AG04449 (cell line): ENCODE measurements at regions not wholly inside any gene's neighbourhood (a gene's known extent, or its start where the extent isn't known, plus 50 kb on each side); places are given as distances from the start of the nearest gene placed in this dataset.

Source experiments
- CTCF ChIA-PET: fragments of 350-600 bp; formaldehyde crosslinking; extraction: SDS; loops from one replicate; lab custom pipeline; 2021; ENCODE audit warnings: antibody characterized with exemption; lab: Yijun Ruan, JAX
- POLR2A ChIA-PET: fragments of 400-600, 350-600 bp; formaldehyde crosslinking; extraction: SDS; loops from one replicate; lab custom pipeline; 2020; ENCODE audit warnings: antibody characterized with exemption, inconsistent platforms; lab: Yijun Ruan, JAX
- DNase-seq: peaks from one replicate; pipeline ENCODE4 v3.0.0-alpha.2; 2010; ENCODE audit warnings: low read depth, low spot score
- H3K4me3 ChIP-seq: 2 replicates; pipeline ENCODE4 v1.5.1; 2011; ENCODE audit warnings: low read depth, mild to moderate bottlenecking, control low read depth, low read length
- CTCF ChIP-seq: IDR thresholded peaks from one replicate; pipeline ENCODE4 v1.5.1; 2011; ENCODE audit warnings: mild to moderate bottlenecking, moderate library complexity, low read length, control low read depth, inconsistent platforms; ENCODE audit not compliant: insufficient read depth; ENCODE audit errors: missing control alignments

- no peak overlapping the region for H3K4me3 ChIP-seq
- DNase-seq = no peak
- CTCF ChIA-PET = no interaction called here
- TF ChIP-seq CTCF = no peak
- POLR2A ChIA-PET = no interaction called here
These were observed 138.7 kb upstream of the ZNF644 start for GRCh38 chr1:91160363-91161075.

GRCh38 chr1:91153341-91153740, 131.5 kb upstream of the ZNF644 start:
- no peak for DNase-seq
- ChIA-PET CTCF (interaction anchor here (1.0 to 1.3 kb wide), 2 partner anchors 10 to 12 kb away, joined by 3 to 6 read pairs; no protein-coding TSS in a partner anchor), POLR2A (no interaction called here)
- no peak overlapping the region for H3K4me3 ChIP-seq
- TF ChIP-seq CTCF = no peak

GRCh38 chr1:91152331-91152730, 130.5 kb upstream of the ZNF644 start:
- H3K4me3 ChIP-seq = no peak overlapping the region
- ChIA-PET CTCF (interaction anchor here (0.6 to 1.3 kb wide), 3 partner anchors 11 to 14 kb away, joined by 3 read pairs; no protein-coding TSS in a partner anchor), POLR2A (no interaction called here)
- TF ChIP-seq CTCF = no peak
- no peak for DNase-seq

GRCh38 chr1:91151702-91152101, 129.9 kb upstream of the ZNF644 start:
- no peak for TF ChIP-seq CTCF
- no peak for DNase-seq
- ChIA-PET POLR2A (no interaction called here), CTCF (interaction anchor here (1.1 kb wide), 1 partner anchor 13 kb away, joined by 4 read pairs; no protein-coding TSS in a partner anchor)
- H3K4me3 ChIP-seq = no peak overlapping the region

- H3K4me3 ChIP-seq = no peak overlapping the region
- CTCF ChIA-PET = interaction anchor here (4.0 kb wide), 1 partner anchor 17 kb away, joined by 14 read pairs; no protein-coding TSS in a partner anchor
- no peak for DNase-seq
- POLR2A ChIA-PET = no interaction called here
- TF ChIP-seq CTCF = no peak
These were observed 126.8 kb upstream of the ZNF644 start for GRCh38 chr1:91148641-91149069.

- ChIA-PET CTCF (interaction anchor here (1.9 kb wide), 1 partner anchor 24 kb away, joined by 7 read pairs; no protein-coding TSS in a partner anchor), POLR2A (no interaction called here)
- H3K4me3 ChIP-seq = no peak overlapping the region
- DNase-seq = no peak
- TF ChIP-seq CTCF = no peak
These were observed 120.0 kb upstream of the ZNF644 start for GRCh38 chr1:91141858-91142257.
